ENCODE measurements at regions not wholly inside any gene's neighbourhood (a gene's known extent, or its start where the extent isn't known, plus 50 kb on each side); places are given as distances from the start of the nearest gene placed in this dataset.

- TF ChIP-seq, protein P1, sequence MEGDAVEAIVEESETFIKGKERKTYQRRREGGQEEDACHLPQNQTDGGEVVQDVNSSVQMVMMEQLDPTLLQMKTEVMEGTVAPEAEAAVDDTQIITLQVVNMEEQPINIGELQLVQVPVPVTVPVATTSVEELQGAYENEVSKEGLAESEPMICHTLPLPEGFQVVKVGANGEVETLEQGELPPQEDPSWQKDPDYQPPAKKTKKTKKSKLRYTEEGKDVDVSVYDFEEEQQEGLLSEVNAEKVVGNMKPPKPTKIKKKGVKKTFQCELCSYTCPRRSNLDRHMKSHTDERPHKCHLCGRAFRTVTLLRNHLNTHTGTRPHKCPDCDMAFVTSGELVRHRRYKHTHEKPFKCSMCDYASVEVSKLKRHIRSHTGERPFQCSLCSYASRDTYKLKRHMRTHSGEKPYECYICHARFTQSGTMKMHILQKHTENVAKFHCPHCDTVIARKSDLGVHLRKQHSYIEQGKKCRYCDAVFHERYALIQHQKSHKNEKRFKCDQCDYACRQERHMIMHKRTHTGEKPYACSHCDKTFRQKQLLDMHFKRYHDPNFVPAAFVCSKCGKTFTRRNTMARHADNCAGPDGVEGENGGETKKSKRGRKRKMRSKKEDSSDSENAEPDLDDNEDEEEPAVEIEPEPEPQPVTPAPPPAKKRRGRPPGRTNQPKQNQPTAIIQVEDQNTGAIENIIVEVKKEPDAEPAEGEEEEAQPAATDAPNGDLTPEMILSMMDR (IDR thresholded peaks at IDR 0.05; ENCODE audit: extremely low read depth, low read depth, low read length), result no peak
- Histone ChIP-seq H2AFZ (ENCODE audit: low read length) (no peak overlapping the region), H3K9me3 (ENCODE audit: low read depth, low read length) (no peaks in the 10 kb centered on the region)
These were observed 153.9 kb downstream of the KIF26A start for GRCh38 chr14:104292084-104292970.

DNA sequence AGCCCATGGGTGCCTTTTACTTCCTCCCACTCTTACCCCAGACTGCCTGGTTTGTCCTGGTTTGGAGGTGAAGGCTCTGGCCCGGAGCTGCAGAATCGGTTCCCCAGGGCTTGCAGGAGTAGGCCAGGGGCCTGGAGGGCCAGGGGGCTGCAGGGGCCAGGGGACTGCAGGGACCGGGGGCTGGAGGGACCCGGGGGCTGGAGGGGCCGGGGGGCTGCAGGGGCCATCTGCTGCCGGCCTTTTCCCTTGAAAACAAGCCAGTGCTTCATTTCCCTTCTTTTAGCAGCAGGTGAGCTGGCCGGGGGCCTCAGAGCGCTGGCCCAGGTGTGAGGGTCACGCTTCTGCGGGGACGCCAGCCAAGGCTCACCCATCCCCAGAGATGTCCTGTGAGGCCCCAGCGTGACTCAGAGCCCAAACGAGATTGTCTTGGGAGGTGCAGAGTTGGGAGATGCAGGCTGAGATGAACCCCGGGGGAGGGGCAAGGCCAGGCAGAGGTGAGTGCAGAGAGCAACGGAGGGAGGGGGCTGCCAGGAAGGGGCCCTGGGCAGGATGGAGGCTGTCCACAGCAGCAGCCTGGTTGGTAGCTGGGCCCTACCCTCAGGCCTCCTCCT is 154.9 kb downstream of the KIF26A start:
- Histone ChIP-seq H3K4me1 (ENCODE audit: insufficient read depth, low read length) (no peaks in the 10 kb centered on the region), H3K36me3 (ENCODE audit: insufficient read depth, low read length) (no peaks in the 10 kb centered on the region), H2AFZ (ENCODE audit: low read length) (no peak overlapping the region), H3K27me3 (ENCODE audit: insufficient read depth, low read length) (no peaks in the 10 kb centered on the region), H3K9me3 (ENCODE audit: low read depth, low read length) (no peaks in the 10 kb centered on the region), H3K4me3 (ENCODE audit: insufficient read depth, low read length) (no peak overlapping the region), H3K27ac (ENCODE audit: low read depth, low read length) (no peak overlapping the region), H3K4me2 (ENCODE audit: insufficient read depth, low read length) (no peak overlapping the region), H3K79me2 (ENCODE audit: insufficient read depth, low read length) (no peaks in the 10 kb centered on the region), H4K20me1 (ENCODE audit: insufficient read depth, low read length) (no peaks in the 10 kb centered on the region)
- TF ChIP-seq, protein P1 (IDR thresholded peaks at IDR 0.05; ENCODE audit: extremely low read depth, low read depth, low read length), result no peak
- DNase-seq (ENCODE audit: insufficient read length, low spot score, missing footprints), result peak; percentile 81

More at GRCh38 chr14:104292084-104292970, 153.9 kb downstream of the KIF26A start:
- Histone ChIP-seq H4K20me1 (ENCODE audit: insufficient read depth, low read length) (no peaks in the 10 kb centered on the region), H3K4me3 (ENCODE audit: insufficient read depth, low read length) (no peak overlapping the region), H3K27me3 (ENCODE audit: insufficient read depth, low read length) (no peaks in the 10 kb centered on the region), H3K27ac (ENCODE audit: low read depth, low read length) (no peak overlapping the region), H3K4me2 (ENCODE audit: insufficient read depth, low read length) (no peak overlapping the region), H3K79me2 (ENCODE audit: insufficient read depth, low read length) (no peaks in the 10 kb centered on the region), H3K36me3 (ENCODE audit: insufficient read depth, low read length) (no peaks in the 10 kb centered on the region), H3K4me1 (ENCODE audit: insufficient read depth, low read length) (no peaks in the 10 kb centered on the region)
- peak; percentile 57 for DNase-seq (ENCODE audit: insufficient read length, low spot score, missing footprints)

DNA sequence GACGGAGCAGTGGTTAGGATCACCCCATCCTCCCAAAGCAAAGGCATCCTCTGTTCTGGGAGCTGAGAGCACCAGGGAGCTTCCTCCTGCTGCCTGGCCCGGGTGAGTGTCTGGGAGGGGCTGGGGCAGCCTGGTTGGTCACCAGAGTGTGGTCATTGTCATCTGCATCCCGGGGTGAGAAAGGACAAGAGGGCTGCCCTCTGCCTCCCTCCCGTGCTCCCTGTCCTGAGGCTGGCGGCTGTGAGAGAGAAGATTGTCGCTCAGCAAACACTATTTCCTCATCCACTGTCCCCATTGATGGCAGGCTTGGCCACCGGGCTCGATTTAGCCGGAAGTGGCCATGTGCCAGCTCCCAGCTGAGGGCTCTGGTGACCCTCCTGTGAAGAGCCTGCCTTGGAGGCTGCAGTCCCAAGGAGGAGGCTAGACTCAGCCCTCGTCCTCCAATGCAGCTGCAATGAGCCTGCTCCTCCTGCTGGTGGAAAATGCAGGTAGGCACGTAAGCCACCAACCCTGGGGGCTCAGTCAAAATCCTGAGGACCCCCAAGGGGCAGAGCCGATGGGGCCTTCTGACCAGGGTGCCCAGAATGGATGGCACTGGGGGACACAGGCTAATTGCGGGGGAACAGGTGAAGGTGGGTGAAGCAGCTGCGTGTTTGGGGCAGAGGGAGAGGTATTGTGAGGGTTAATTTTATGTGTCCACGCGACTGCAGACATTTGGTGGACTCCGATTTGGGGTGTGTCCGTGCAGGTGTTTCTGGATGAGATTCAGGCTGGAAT is 155.7 kb downstream of the KIF26A start:
- H3K4me2 ChIP-seq (ENCODE audit: insufficient read depth, low read length), result no peak overlapping the region
- H3K36me3 ChIP-seq (ENCODE audit: insufficient read depth, low read length), result no peaks in the 10 kb centered on the region
- TF ChIP-seq, protein P1 (IDR thresholded peaks at IDR 0.05; ENCODE audit: extremely low read depth, low read depth, low read length), result no peak
- H3K27ac ChIP-seq (ENCODE audit: low read depth, low read length), result no peak overlapping the region
- H3K27me3 ChIP-seq (ENCODE audit: insufficient read depth, low read length), result no peaks in the 10 kb centered on the region
- no peaks in the 10 kb centered on the region for H3K4me1 ChIP-seq (ENCODE audit: insufficient read depth, low read length)
- no peaks in the 10 kb centered on the region for H3K79me2 ChIP-seq (ENCODE audit: insufficient read depth, low read length)
- no peaks in the 10 kb centered on the region for H4K20me1 ChIP-seq (ENCODE audit: insufficient read depth, low read length)
- DNase-seq (ENCODE audit: insufficient read length, low spot score, missing footprints), result peak; percentile 83
- H3K9me3 ChIP-seq (ENCODE audit: low read depth, low read length), result no peaks in the 10 kb centered on the region
- H2AFZ ChIP-seq (ENCODE audit: low read length), result no peak overlapping the region
- H3K4me3 ChIP-seq (ENCODE audit: insufficient read depth, low read length), result no peak overlapping the region
